GF-D8 (cell line): ENCODE measurements at regions not wholly inside any gene's neighbourhood (a gene's known extent, or its start where the extent isn't known, plus 50 kb on each side); places are given as distances from the start of the nearest gene placed in this dataset.
"Not testable (repeated sequence)": the region's sequence is repeated elsewhere in the genome, so short reads cannot be mapped to it uniquely, and the experiment has no call there.

Experiments used
- DNase-seq: peaks from one replicate; lab custom pipeline; 2025; lab: John Stamatoyannopoulos, UW

DNA sequence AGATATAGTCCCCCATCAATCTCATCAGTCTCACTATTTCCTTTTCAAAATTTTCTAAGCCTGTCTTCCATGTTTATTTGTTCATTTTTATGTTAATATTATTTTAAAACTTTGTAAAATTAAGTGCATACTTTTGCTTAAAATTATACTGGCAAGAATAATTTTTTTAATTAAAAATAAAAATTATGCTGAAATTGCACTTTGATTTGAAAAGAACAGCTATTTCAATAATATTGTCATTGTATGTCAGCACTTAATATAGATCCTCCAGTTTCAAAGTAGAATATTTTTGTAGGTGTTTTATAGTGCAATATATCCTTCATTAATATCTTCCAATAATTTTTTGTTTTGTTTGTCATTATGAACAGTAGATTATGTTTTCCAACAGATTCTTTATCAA, 99.0 kb upstream of the MAGI2 start:
- no peak for DNase-seq

DNA sequence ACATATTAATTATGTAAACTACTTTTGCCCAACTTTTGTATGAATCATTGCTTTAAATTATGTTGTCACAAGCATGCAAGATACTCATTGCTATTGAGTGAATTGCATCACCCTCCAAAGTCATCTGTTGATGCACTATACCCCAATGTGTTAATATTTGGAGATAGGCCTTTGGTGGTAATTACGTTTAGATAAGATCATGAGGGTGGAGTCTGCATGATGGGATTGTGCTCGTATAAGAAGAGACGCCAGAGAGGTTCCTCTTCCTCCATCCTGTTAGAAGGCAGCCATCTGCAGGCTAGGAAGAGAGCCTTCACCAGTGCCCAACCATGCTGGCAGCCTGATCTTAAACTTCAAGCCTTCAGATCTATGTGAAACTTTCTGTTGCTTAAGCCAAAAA, 95.3 kb upstream of the MAGI2 start:
- no peak for DNase-seq

DNA sequence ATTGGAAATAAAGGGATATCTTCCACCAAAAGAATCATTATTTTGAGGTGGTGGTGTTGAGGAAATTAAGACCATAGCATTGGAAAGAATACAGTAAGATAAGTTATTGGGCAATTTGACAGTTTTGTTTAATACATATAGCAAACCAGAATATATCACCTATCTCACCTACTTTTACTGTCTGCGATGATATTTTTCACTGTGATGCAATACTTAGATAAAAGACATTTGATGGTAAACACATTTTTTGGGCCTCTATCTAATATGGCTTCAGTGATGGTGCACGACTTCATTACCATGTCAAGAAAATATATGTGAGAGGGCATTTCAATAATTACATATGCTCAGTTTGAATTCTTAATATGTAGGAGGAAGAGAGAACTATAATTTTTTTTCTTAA, 93.7 kb upstream of the MAGI2 start:
- no peak for DNase-seq

DNA sequence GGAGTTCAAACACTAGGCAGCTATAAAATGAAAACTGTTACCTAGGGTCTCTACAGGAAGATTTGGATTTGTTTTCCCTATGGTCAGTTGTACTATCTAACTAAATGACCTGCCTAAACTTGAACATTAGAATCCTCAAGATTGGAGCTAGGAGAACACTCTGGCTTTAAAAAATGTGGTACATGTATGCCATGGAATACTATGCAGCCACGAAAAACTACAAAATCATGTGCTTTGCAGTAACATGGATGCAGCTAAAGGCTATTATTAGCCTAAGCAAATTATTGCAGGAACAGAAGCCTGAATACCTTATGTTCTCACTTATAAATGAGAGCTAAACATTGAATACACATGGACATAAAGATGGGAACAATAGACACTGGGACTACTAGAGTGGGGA, 87.1 kb upstream of the MAGI2 start:
- no peak for DNase-seq

DNA sequence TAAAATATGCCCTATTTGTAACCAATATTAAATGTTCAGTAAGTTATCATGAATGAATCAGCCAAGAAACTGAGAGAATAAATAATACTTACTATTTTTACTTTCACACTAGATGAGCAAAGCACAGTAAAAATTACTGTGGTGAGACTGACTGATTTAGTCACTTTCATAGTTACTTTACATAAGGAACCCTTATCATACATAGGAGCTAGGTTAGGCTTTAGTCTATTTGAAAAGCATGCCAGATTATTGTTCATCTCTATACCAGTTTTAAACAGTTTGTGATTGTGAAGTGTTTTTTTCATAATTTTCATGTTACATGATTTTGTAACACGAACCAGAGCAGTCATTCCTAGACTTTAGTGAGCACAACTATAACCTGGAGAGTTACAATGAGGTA, 80.7 kb upstream of the MAGI2 start:
- no peak for DNase-seq

DNA sequence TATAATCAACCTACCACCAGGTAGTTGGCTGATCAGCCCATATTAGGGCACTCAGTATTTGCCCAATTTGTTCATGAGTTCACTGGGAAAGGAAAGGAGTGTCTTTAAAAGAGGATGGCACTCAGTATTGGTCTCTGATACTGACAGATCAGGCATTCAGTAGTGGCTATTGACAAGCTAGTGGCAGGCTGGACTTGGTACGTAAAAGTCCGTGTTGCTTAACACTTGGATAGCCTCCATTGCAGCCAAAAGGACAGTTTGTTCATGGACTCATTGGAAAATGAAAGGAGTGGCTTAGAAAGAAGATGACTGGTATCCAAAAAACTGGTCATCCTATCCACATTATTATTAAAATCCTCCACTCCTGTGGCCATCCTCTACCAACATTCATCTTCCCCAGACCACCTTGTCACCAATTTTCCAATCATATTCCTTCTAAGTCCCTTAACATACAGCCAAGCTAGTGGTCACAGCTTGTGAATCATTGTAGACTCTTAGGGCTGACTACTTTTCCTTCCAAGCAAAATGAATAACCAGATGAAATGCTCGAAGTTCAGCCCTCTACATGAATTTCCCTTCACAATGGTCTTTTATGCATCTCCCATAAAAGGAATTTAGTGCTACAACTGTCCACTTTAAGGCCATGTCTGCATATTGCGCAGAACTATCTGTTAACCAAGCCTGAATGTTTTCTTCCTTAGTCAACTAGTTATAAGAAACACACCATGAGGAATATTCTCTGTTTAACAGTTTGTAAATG, 78.6 kb upstream of the MAGI2 start:
- no peak for DNase-seq

DNA sequence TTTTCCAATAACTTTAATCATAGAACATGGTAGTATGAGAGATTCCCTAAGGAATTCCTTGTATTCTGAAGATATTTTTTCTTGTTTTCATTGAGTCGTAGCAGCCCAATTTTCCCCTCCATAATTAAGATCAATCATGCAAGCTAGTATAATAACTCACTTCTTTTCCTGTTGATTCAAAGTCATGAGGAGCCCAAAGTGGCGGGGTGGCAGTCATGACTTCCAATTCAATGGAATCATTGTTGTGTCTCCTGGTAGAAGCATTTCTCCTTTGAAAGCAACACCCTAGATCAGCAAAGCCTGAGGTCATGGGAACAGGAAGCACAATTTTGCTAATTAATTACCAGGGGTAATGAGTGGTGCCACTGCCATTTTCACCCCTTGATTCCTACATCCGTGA, 77.6 kb upstream of the MAGI2 start:
- no peak for DNase-seq

DNA sequence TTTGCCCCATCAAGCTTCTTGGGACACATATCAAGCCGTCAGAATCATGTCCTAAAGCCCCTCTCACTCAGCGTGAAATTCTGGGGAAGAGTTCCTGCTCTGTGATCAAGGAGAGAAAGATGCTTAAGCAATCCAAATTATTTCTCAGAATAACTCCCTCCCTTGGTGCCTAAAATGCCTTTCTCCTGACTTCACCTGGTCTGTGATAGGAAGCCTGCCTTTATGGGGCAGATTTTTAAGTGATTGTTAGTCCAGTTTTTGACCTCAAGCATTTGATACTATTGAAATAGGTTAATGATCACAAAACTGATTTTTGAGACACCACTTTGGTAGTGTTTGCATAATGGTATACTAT, 76.4 kb upstream of the MAGI2 start:
- DNase-seq, result no peak

DNA sequence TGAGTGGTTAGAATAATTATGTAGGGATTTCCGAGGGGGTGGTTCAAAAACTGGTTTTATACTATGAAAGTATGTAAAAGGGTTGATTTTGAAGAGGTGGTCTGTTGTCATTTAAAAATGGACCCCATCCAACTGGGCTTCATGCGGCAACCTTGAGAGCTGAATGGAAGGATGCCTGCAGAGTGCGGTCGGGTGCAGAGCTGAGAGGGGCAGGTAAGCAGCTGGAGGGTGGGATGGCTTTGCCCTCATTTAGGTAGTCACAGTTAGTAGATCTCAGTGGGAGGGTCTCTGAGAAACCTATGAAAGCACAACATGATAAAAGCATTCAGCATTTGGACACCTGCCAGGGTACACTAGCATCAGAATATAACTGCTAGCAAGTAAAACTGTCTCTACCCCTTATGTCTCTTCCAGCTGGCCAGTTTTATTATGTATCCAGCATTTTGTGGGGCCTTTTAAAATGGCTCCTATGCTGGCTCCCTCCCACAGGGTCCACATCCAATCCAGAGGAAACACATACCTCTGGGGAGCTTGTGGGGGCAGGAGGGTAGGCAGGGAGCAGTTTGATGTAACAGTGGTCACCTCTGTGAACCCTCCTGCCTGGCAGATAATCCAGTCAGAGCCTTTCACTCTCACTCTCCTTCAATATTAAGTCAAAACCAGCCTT, 75.9 kb upstream of the MAGI2 start:
- no peak for DNase-seq

DNA sequence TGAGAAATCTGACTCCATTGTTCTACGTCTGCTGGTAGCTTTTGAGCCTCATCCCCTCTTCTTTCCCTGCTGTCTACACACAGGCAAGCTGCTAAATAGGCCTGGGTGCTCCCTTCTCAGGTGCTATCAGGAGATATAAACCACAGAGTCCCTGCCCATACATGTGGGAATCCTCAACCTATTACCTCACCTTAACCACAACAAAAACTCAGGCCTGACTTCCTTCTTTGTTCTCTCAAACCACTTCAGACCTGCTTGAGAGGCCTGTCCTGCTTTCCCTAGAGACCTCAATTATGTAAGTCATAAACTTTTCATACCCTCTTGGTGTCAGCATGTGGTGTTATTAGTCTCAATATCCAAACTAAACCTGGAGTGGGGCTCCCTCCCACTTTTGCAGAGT, 75.0 kb upstream of the MAGI2 start:
- DNase-seq, result no peak

DNA sequence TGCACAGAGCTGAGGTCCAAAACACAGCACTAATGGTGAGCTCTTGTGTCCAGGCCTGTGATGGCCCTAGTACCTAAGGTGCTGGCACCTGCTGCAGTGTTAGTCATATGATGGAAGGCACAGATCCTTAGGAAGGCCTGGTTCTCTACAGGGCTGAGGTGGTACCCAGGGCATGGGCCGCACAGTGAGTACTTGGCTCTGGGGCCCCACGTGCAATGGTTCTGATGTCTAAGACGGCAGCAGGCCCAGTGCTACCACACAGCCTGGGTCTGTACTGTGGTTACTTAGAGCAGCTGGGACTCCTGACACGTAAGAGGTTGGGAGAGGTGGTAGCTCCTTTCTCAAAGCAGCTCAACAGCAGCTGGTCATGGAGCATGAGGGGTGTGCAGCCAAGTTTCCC, 70.6 kb upstream of the MAGI2 start:
- DNase-seq, result no peak

DNA sequence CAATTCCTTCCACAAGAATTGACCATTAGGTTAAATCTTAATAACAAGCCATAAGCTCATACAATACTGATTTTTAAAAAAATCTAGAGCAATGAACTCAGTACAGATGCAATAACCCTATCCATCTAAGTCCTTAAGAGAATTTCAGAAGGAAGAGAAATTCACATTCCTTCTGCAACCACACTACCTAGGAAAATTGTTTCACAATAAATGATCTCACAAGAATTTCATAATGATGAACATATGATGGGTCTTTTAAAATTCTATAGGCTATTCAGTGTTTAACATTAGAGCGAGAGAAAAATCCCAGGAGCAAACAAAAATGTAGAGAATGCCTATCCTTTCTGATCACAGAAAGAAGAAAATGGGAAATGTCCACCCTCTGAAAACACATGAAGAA, 70.0 kb upstream of the MAGI2 start:
- no peak for DNase-seq

DNA sequence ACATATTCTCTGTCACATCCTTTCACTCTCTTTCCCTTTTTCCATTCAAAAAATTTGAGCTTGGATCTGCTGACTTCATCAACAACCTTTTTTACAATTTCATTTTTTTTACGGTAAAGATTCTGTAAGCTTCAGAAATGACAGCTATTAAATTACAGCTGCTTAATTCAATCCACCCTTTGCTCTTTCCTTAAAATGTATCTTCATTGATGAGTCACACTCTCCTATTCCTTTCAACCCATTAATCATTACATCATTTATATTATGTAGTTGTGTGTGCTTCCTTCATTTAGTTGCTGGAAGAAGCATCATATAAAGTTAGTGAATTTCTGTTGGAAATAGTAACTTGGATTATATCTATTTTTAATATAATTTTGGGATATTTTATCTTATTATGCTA, 67.1 kb upstream of the MAGI2 start:
- no peak for DNase-seq

DNA sequence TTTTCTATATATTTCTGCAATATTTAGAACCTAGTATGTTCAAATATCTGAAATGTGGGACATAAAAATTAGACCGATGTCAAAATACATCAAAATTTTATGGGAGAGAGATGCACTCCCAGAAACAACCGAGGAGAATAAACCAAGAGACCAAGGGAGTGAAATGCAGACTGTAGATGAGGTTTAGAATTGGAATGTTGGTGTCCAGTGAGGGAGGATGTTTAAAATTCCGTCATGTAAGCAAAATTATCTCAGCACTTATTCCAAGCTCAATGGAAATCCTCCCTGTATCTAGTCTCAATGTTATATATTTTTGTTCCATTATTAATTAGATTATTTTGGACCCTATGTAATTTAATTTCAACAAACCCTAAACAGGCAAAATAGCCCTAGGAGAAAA, 61.9 kb upstream of the MAGI2 start:
- no peak for DNase-seq

DNA sequence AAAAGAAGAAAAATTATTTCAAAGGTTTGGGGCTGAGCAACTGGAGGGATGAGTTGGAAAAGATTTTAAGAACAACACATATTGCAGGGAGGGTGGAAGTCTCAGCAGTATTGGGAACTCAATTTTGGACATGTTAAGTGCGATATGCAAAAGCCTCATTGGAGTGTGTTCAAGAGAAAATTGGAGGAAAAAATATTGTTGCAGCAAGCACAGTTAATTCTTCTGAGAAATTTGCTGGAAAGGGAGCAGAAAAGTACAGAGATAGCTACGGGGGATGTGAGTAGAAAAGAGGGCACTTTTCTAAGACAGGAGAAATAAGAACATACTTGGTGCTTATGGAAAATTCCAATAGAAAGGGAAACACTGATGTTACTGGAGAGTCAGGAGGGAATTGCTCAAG, 59.8 kb upstream of the MAGI2 start:
- DNase-seq, result no peak

DNA sequence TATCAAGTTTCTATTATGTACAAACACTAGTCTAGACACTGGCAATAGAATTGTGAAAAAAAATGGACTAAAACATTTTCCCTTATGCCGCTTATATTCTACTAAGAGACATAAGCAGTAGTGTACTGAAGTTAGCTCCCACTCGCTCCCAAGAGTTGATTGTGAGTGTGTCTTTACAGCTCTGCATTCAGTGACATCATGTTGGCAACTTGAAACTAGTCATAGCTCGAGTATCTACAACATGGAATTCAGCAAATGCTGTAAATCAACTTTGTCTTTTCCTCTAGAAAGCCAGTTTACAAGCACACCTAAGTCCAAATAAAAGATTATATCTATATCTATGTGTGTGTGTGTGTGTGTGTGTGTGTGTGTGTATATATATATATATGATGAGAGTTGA, 58.8 kb upstream of the MAGI2 start:
- no peak for DNase-seq

DNA sequence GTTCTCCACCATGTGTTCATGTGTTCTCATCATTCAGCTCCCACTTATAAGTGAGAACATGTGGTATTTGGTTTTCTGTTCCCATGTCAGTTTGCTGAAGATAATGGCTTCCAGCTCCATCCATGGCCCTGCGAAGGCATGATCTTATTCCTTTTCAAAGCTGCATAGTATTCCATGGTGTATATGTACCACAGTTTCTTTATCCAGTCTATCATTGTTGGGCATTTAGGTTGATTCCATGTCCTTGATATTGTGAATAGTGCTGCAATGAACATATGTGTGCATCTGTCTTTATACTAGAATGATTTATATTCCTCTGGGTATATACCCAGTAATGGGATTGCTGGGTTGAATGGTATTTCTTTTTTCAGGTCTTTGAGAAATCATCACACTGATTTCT, 57.6 kb upstream of the MAGI2 start:
- not testable (repeated sequence) for DNase-seq

DNA sequence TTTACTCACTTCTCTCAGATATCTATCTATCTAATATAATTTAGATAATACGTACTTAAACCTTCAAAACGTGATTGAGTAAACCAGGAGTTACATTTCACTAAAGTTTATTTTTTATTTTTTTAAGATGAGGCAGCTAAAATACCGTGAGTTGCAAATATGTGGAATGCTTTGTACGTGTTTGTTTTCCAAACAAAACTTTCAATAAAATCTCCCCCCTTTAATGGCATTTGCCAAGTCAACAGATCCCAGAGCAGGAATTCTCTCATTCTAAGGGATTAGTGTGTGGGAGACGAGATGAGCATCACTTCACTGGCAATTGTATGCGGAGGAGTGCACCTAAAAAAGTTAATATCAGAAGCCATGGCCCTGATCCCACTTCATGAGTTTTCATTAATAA, 53.7 kb upstream of the MAGI2 start:
- DNase-seq, result no peak

DNA sequence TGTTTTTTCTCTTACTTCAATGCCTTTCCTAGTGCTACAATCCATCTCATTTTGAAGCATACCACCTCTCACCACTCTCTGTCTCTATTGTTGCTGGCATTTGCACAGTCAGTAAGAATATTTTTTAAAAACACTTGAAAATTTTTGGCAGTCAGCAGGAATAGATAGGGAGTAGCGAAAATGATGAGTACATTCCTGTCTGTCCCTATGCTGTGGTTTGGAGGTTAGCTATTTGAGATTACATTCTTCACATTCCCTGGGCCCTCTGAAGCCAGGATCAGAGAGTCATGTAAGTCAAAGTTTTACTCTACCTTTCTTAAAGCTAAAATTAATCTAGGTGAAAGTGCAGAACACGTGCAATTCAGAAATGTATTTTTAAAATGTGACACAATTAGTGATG, 53.0 kb upstream of the MAGI2 start:
- DNase-seq, result no peak

DNA sequence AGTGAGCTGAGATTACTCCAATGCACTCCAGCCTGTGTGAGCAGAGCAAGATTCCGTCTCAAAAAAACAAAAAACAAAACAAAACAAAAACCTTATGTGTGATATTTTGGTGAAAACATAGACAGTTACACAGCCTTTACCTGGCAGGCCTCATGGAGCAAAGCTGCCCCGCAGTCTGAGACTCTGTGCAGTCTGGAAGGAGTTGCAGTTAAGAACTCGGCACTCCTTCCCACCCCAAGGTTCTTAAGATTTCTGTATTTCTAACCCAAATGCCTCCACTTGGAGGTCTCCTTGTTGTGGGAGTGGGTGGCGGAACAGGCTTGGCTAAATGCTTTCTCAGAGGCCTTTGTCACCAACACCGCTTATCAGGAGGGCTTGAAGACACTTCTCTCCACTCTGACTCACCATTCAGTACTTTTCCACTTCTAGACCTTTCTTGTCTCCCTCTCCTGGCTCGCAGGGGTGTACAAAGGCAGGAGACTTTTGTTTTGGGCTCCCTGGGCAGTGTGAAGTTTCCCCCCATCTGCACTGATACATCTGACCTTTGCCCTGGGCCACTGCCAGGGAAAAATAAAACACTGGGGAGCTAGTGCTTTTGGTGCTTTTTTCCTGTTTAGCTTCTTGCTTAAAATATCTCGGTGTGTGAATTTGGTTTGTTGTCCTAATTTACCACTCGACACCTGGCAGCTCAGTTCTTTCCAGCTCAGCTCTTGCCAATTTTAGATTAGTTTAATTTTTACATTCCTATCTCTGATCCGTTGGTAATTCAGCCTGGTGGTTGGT, 51.3 kb upstream of the MAGI2 start:
- no peak for DNase-seq
